HG03432 (cell line): ENCODE measurements at regions not wholly inside any gene's neighbourhood (a gene's known extent, or its start where the extent isn't known, plus 50 kb on each side); places are given as distances from the start of the nearest gene placed in this dataset.

Experiments
- ATAC-seq: cut with Tn5 transposase; IDR thresholded peaks from one replicate; pipeline ENCODE4 v1.9.1; 2021; ENCODE audit warnings: mild to moderate bottlenecking, moderate library complexity; ENCODE audit not compliant: unreplicated experiment

DNA sequence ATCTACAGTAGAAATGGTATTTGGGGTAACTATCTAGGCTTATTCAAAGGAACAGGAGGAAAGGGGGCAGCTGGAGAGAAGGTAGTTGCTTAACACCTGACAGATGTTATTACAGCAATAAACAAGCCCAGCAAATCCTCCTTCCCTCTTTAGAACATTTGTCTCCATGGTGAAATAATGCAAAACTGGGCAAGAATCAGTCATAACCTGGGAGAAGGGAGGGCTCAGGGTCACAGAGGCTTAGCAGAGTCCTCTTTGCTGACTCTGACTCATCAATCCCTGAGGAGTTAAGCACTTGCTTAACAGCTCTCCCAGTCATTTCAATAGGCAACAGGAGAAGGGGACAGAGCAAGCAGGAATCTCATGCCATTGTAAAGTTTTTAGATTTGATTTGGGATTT is 230.3 kb downstream of the IBTK start:
- ATAC-seq, result no peak

DNA sequence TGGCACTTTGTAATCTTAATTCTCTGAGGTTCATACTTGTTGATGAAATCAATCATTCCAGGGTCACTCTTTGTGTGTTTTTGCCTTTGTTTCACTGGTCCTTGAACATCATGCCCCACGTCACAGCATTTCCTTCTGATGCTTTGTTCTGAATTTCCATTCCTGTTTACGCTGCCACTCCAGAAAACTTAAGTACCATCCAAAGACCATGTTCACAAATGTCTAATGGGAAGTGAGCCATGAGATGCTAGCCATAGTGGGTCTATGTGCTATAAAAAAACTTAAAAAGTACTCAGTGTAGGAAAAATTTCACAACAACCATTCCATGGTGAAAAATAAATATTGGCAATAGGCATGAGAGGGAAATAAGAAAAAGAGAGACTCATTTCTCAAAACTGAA is 232.0 kb downstream of the IBTK start:
- ATAC-seq, result no peak

DNA sequence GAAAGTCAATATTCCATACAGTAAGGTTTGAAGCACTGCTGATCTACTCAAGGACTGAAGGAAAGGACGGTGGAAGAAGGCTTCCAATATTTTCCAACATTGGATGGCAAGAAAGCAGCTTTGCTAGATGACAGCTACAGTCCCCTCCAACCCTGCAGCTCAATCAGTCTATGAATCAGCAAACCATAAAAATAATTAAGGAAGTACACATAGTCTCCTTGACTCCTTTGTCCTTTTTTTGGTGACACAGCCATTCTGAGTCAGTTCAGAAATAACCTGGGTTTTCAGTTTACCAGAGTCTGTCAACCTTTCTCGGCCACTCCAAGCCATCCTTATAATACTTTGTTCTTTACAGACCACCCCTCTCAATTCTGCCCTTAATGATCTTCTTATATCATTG is 232.5 kb downstream of the IBTK start:
- no peak for ATAC-seq

DNA sequence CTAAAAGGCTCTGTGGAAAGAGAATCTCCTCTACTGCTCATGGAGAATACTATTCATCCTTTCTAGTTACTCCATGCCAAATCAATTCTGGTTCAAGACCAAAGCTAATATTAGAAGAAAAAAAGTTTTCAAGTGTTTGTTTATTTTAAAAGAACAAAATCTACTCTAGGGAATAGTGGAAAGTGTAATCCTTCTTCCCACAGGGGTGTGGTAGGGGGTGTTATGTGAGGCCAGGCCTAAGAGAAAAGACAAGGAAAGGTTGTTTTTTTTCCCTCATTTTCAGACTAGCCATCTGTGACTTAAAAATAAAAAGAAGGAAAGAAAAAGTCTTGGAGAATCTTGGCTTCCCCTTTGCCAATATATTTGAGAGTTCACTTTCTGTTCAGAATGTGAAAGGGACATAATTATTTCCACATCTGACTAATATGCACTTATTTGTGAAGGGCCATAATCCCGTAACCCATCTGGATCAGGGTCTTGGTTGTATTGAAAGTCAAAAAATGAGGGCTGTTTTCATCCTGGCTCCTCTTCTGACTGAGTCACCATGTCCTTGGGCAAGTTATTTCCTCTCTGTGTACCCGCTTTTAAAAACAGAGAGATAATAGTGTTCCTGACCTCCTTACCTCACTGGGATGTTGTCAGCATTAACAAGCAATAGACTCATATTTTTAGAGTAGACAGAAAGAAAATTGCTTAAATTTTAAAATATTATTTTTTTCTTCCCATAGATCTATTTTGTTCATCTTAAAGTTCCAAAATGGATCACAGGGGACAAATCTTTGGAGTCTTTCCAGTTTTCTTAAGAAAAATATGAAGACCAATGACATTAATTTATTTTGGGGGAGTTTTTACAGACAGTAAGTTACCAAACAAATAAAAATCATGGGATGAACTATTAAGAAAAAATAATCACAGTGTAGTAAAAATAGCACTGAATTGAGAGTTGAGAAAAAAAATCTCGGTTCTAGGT is 233.7 kb downstream of the IBTK start:
- ATAC-seq, result no peak

DNA sequence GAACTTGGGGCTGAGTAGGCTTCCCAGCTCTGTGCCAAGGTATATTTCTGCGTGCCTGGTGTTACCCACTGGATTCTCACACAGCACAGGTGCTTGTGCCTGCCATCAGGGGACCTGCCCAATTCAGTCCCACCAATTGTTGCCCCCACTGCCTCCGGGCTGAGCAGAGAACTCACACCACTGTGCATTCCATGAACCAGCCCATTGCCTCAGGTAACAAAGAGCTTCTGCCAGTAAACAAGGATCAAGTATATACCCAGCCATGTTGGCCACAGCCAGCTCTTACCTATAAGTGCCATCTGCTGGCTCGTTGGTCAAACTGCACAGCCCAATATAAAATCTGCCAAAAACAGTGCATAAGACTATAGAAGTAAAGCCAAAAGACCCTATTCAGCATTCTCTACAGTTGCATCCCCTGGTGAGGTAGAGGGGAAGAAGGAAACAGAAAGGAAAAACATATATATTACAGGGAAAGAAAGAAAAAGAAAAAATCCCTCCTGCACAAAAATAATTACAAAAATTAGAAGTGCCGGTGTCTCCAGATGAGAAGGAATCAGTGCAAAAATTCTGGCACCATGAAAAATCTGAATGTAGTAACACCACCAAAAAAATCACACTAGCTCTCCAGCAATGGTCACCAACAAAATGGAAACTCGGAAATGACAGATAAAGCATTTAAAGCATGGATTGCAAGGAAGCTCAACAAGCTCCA is 241.4 kb downstream of the IBTK start:
- ATAC-seq, result peak; percentile 87

DNA sequence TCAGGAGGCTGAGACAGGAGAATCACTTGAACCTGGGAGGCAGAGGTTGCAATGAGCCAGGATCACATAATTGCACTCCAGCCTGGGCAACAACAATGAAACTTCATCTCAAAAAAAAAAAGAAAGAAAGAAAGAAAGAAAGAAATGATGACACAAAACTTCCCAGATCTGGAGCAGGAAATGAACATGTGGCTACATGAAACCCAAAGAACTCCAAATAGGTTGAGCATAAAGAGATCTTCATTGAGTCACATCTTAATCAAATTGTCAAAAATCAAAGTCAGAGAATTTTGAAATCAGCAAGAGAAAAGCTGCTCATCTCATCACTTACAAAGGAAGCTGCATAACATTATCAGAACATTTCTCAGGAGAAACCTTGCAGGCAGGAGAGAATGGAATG is 247.0 kb downstream of the IBTK start:
- ATAC-seq, result no peak

DNA sequence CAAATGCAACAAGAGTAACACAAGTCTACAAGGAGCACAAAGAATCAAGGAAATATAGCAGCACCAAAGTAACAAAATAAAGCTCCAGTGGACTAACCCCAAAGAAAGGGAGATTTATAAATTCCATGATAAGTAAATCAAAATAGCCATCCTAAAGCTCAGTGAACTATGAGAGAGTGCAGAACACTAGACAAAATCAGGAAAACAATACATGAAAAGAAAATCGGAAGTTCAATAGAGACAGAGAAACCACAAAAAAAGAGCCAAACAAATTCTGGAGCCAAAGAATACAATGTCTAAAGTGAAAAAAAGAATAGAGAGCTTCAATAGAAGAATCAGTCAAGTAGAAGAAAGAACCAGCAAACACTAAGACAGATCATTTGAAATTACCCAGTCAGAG is 247.3 kb upstream of the TENT5A start:
- no peak for ATAC-seq

DNA sequence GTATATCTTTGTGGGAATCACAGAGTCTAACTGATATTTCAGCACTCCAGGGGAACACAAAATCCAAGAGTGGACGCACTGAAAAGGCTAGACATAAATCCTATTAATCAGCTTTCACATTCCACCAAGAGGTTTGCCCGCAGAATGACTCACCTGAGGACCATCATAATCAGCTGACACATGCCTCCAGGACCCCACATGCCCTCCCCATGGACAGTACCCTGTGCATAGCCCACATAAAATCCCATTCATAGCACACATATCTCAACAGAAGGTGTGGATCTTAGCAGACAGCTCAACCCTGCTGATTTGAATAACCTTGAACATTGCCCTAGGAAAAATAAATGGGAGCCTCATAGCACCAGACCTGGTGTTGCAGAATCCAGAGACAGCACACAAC is 246.8 kb upstream of the TENT5A start:
- no peak for ATAC-seq

DNA sequence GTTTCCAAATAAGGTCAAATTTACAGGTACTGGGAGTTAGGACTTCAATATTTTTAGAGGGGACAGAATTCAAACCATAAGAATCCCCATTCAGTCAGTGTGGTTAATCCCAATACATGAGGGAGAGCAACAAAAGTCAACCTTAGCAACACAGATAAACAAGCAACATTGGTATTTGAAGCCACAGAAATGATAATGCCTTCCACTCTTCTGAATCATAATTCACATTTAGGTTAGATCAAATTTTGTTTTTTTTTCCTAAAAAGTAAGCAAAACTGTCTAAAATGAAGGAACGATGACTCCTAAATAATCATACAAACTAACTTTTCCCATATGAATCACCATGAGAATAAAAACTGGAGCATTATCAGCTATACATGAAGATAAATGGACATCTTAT is 246.0 kb upstream of the TENT5A start:
- ATAC-seq, result no peak

DNA sequence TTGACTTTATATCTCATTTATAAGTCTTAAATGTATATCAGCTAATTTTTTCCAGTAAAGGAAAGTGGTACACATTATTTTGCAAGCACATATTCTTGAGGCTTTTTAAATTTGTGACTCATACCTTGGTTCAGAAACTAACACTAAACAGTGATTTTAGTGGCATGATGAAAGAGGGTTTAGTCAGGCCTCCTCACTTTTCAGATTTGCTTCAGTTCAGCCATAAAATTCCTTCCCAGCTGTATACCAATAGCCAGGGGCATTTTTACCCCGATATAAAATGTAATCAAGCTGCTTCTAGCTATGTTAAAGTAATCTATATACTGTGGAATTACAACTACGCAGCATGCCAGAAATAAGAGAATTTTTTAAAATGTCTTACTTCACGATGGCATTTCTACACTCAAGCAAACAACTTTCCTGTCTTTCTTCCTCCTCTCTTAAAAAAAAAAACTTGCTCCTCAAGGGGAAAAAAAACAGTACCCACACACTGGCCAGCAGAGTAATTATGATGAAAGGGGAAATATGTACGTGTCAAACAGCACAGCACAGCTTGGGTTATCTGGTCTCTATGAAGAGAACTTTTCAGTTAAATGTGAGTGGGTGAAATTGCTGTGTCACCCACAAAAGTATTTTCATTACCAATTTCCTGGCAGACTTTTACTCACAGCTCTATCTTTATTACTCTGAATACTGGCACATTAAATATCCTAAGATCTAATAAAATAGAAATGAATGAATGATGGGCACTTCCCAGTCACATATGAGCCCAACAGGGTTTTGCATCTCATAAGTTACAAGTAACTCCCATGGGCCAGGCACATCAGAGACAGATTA is 244.8 kb upstream of the TENT5A start:
- ATAC-seq, result peak; percentile 86

DNA sequence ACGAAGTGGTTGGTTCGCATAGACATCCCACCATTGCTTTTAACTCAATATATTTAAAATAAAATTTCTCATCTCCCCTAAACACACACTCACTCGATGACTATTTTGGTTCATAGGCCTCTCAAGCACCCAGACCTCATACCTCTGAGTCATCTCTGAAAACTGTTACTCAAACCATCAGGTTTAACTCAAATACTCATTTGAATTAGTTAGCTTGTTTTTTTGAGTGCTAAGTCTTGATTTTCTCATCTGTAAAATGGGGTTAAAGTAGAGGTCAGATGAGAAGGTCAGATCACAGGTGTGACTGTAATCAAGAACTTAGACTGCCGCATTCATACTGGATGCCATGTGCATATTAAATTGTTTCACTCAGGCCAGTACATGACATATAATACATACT is 243.9 kb upstream of the TENT5A start:
- ATAC-seq, result peak; percentile 60

DNA sequence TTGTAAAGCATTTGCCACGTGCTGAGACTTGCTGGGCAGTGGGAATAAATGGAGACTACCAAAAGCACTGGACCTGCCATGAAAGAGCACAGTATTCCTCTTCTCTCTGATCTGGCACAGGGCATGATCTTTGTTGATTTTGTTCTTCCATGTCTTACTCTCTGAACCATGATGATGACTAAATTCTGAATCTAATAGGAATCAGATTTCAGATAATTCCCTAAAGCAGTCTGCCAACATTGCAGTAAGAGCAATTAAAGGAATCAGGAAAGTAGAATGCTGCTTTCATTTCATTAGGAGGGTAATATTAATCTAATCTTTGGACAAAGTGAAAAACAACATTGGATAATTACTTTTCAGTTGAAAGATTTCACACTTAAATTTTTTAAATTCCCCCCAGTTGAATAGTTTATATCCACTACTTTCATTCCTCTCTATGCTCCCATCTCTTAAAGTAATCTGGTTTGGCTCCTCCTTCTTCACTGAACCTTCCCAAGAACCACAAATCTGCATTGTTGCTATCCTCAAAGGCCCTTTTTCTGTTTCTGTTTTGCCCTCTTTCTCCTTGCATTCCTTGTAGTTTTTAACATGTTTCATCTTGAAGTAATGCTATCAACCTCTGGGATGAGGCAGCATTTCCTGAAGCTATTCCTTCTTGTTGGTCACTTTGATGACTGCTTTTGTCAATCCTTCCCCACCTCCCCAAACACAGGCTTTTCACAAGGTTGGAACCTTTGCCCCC is 243.2 kb upstream of the TENT5A start:
- no peak for ATAC-seq

DNA sequence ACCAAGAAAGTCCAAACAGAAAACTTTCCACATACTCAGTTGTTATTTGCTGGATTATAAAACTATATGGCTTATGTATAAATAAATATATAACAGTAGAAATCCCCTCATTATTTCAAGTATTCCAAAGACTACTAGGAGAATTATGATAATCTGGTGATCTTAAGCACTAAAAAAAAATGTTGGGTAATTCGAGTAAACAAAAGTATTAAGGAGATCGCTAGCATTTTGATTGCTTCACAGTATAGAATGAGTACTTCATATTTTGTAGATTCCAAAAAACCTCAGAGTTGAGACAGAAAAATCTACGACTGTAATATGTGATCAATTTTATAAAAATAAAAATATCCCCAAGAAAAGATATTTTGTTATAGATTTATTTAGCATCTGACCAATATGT is 236.4 kb upstream of the TENT5A start:
- ATAC-seq, result no peak

DNA sequence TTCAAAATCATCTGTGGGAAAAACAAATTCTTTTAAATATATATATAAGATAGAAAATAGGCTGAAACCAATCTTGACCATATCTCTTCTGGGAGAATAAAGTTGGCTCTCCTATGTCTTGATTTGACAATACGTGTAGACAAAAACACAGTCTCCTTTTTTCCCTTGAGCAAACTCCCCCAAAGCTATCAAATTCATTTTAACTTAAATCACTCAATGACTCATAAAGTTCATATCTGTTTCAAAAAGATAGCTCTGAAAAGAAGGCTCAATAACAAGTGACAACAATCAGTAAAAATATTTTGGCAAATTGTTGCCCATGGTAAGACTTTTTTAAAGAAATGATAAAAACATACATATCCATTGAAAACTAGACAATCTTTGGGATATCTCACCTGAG is 236.0 kb upstream of the TENT5A start:
- ATAC-seq, result no peak

DNA sequence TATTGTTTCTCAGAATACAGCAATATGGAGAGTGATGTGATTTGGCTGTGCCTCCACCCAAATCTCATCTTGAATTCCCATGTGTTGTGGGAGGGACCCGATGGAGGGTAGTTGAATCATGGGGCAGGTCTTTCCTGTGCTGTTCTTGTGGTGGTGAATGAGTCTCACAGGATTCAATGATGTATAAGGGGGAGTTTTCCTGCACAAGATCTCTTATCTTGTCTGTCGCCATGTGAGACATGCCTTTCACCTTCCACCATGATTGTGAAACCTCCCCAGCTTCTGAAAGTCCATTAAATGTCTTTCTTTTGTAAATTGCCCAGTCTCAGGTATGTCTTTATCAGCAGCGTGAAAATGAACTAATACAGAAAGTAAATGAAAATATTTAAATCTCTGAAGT is 234.8 kb upstream of the TENT5A start:
- ATAC-seq, result no peak

DNA sequence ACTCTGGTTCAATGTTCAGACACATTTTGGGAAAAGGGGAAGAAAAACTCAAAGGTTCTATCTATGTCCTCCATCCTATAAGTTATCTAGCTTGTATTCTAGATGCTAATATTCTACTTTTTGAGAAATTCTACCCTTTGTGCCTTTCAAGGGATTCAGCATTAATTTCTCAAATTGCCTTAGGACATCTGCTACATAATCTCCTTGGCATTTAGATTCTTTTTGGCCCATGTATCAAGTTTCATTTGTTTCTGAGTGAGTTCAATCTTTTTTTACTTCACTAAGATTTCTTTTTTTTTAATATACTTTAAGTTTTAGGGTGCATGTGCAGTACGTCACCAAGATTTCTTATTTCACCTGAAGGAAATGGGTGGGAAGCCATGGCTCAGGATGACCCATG is 232.7 kb upstream of the TENT5A start:
- ATAC-seq, result no peak

DNA sequence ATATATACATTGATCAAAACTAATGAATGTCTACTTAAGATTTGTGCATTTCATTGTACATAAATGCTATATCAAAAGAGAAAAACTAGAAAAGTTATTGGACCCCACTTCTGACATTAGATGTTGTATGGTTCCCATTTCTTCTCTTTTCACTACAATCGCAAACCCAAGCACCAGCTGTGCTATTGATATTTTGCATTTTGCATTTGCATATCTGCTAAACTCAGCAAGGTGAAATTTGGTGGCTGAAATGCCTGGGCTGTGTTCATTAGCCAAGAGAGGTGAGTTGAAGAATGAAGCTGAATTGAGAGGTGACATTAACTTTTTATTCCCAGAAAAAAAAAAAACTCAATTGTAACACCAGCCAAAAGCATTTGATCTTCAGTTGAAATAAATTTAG is 232.1 kb upstream of the TENT5A start:
- ATAC-seq, result no peak

DNA sequence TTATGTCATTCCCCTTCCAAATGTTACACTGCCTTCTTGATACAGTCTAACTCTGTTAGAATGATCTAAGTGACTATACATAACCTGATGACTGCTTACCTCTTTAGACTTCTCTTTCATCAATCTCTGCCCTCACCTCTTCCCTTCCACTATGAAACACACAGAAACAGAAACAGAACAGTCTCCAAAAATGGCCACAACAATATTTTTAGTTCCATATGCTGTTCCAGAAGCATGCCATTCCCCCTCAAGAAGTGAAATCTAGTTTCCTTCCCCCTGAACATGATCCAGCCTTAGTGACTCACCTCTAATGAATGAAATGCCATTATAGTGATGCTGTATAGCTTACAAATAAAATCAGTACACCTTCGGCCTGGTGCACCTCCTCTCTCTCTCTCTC is 229.3 kb upstream of the TENT5A start:
- peak; percentile 71 for ATAC-seq

DNA sequence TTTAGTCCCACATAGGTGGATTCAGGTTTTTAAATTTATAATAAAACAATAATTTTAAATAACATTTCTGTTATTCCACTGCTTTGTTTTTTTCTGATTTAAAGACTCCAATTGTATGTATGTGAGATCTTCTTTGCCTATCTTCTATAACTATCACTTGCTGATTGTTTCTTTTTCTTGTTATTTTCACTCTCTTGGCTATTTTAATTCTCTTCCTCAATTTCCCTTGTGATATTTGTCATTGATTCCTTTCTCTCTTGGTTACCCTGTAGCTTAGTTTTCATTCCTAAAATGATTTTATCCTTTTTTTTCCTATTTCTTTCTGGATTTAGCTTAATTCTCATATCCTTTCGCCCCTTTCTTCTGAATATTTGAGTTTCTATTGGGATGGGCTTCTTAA is 227.3 kb upstream of the TENT5A start:
- ATAC-seq, result no peak

DNA sequence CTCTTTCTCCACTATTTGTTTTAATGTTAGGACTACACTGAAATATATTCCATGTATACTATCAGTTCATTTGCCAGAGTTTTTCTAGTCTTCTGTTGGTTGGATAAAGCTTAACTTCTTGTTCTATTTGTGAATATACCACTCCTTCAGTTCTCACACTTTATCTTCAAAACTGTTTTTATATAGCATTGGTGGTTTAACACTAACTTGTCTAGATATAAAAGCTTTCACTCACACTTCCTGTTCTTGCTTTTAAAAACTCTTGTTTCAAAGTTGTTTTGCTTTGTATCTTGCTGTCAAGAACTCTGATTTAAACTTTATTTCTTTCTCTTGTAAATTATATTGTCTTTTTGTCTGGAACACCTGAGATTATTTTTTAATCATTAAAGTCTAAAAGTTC is 226.8 kb upstream of the TENT5A start:
- no peak for ATAC-seq

DNA sequence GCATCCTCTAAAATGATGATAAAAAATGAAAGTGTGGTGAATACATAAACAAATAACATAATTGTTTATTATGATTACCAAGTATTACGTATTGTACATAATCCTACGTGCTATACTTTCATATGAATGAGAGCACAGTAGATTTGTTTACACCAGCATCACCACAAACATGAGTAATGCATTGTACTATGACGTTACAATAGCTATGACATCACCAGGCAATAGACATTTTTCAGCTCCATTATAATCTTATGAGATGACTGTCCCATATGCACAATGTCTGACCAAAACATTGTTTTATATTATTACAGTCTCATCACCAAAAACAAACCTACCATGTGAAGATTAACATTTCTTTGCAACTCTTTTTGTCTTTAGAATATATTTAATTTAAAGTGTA is 225.7 kb upstream of the TENT5A start:
- ATAC-seq, result no peak
